GM19351 (cell line): ENCODE measurements at regions not wholly inside any gene's neighbourhood (a gene's known extent, or its start where the extent isn't known, plus 50 kb on each side); places are given as distances from the start of the nearest gene placed in this dataset.

Experiments used
- ATAC-seq: cut with Tn5 transposase; IDR thresholded peaks from one replicate; pipeline ENCODE4 v1.9.1; 2021; ENCODE audit warnings: mild to moderate bottlenecking, moderate library complexity; ENCODE audit not compliant: unreplicated experiment

DNA sequence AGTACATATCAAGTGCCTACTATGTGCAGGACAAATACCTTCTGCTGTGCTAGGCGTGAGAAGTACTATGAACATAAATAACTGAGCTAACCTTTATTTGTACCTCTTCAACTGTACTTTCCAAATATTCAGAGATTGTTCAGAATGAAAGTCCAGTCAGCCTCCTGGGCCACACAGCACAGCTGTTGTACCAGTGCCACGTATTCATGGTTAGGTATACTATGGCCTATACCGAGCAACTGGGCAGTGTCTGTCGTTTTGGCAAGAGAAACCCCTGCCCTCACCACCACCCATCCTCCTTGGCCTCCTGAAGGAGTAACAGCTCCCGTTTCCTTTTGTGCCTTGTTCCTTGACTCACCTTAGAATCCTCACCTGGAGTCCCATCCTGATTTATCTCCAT, 53.0 kb downstream of the RASSF10 start:
- ATAC-seq = no peak

- no peak for ATAC-seq
Measured at GRCh38 chr11:13064593-13064992, 55.5 kb downstream of the RASSF10 start.

DNA sequence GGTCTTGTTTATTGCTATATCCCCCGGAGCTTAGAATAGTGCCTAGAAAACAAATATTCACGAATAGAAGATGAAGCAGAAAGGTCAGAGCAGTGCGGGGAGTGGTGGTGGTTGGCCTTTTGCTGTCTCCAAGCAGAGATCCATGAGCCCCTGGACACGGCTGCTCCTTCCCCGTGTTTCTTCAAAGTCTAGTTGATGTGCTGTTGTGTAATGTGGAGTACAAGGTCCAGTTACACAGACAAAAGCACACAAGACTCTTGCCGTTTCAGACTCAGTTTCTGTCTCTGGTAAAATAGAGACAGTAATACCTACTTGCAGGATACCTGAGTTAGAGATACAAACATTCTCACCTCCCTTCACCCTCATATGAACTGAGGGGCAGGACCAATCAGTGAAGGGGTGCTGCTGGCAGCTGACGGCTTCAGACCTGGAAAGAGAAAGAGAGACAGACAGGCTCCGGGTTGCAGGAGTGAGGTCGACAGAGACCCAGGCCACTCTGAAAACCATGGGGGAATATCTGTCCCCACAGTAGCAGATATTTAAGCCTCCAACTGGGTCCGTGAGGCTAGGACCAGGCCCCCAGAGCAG, 56.2 kb downstream of the RASSF10 start:
- no peak for ATAC-seq

DNA sequence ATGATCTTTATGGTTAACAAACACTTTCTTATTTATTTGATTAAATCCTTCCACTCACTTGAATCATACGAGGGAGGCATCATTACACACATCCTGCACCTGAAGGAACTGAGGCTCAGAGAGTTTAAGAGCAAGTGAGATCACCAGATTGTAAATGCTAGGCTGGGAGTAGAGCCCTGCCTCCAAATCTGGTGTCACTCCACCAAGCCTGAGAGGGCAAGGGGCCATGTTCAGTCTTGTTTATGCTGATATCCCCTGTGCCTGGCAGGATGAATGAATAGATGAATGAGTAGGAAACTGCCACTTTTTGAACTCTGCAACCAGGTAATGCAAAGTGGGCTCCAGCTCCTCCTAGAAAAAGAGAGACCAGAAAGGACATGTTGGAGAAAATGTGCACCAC, 59.1 kb downstream of the RASSF10 start:
- ATAC-seq = no peak

- ATAC-seq = no peak
Measured at GRCh38 chr11:13073119-13073981, 64.2 kb downstream of the RASSF10 start.

DNA sequence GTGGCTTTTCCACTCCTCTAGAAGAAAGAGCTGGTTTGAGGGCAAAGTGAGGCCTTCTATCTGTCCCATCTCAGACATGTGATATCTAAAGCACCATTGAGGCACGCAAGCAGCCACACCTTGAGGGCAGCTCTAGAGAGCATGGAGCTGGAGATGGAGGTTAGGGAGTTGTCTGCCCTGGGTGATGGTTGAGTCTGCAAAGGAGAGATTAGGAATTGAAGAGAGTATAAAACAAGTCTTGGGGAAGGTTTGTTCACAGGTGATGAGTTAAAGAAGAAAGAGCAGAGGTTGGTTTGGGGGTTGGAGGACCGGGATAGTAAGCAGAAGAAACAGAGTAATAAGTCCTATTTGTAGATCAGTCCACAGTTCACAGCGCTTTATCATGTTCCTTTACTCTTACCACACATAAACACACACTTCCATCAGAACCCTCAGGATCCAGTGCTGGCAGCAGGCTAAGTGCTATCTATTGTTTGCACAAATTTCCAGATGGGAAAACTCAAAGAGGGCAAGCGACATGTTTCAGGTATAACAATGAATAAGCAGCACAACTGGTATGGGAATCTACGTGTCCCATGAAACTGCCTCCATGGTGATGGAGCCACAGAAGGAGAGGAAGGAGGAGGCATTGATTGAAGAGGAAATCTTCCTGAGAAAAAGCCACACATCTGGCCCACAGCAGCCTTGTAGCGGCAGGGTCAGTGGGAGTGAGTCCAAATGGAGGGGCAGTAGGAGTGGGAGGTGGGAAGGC, 65.8 kb downstream of the RASSF10 start:
- no peak for ATAC-seq

- ATAC-seq = no peak
Measured at GRCh38 chr11:13076961-13077360, 67.8 kb downstream of the RASSF10 start.

GRCh38 chr11:13080861-13081260, 71.7 kb downstream of the RASSF10 start:
- no peak for ATAC-seq

DNA sequence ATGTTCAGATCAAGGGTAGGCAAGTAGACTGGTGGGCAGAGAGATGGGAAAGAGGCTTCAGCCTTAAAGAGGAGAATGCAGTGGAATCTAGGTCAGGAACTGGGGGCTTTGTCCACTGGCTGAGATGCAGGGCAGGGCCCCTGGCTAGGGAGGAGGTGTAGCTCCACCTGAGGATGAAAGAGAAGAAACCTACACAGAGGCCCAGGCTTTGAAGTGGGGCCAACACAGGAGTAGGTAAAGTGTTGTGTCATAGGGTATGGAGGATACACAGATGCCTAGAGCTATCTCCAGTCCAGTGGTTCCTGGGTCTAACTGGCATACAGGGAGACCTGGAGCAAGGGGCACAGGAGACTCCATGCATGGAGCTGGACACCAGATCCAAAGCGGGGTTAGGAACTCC, 73.5 kb downstream of the RASSF10 start:
- ATAC-seq = no peak

DNA sequence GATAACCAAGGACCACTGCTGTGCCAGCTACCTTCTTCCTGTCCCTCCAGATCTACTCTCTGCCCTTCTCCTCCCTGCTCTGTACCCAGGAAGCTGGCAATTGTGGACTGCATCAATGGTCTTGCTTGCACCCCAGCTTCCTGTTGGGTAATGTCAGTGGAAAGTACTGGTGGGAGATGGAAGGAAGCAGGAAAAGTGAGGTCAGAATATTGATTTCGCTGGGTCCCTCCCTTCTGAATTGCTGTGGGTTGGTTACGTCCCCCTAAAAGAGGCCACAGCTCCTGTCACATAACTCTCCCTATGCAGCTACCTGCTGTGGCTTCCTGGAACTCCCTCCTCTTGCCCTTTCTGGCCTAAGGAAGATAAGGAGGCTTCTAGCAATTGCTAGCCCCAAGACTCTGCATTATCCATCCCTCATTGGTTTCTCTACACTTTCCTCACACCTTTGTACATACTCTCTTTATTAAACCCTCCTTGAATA, 81.2 kb downstream of the RASSF10 start:
- ATAC-seq = no peak

DNA sequence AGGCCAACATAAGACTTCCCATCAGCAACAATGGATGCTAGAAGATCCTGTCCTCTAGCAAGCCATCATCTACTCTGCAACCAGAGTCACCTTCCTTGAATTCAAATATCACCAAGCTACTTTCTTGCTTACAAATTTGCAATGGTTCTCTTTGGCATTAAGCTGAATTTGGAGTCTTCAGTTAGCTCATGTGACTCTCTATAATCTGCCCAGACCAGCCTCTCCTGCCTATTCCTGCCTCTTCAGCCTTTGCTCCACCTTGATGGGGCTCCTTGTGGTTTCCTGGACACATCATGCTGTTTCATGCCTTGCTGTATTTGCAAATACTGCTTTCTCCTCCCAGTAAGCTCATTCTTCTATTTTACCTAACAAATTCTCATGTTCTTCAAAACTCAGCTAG, 82.3 kb downstream of the RASSF10 start:
- ATAC-seq = no peak

GRCh38 chr11:13091804-13092203, 82.7 kb downstream of the RASSF10 start:
- no peak for ATAC-seq

DNA sequence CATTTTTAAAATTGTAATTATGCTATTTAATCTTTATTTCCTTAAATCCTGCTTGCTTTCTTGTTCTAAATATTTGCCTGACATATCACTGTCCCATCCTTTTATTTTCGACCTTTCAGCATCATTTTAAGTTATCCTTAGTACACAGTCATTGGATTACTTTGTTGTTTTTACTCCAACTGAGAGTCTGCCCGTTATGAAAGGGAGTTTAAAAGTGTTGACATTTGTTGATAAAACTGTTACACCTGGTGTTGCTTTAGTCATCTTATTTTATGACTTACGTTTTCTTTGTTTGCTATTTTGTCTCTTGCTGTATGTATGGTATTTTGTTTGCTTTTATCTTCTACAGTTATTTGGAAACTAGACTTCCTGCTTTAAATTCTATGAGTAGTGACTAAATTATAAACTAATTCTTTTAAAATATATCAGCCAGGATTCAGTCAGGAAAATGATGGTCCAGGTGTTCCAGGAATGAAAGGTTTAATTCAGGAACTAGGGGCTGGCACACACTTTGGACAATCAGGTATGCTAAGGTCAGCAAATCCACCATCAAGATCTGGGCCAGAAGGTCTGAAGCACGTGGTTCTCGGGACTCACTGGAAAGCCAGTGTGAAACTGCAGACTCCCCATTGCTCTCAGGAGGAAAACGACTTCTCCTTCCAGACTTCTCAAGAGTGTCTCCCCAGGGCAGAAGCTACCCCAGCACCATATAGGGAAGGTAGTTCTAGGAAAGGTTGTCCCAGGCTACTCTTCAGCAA, 86.0 kb downstream of the RASSF10 start:
- ATAC-seq = no peak

DNA sequence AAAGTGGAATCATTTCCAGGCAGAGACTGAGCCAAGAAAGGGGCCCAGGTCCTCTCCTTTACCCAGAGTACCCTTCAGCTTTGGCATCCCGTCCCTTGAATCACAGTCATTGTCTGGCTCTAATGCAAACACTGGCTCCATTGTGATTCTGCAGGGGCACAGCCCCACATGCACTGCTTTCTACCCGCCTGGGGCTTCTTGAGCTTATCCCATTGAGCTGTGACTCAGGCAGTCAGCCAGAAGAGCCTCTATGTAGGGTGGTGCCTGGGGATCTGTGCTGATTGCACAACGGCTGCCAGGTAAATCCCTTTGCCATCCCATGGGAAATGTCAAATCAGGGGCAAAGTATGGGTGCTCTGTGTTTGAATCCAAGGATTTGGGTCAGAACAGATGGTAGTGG, 88.9 kb downstream of the RASSF10 start:
- no peak for ATAC-seq

DNA sequence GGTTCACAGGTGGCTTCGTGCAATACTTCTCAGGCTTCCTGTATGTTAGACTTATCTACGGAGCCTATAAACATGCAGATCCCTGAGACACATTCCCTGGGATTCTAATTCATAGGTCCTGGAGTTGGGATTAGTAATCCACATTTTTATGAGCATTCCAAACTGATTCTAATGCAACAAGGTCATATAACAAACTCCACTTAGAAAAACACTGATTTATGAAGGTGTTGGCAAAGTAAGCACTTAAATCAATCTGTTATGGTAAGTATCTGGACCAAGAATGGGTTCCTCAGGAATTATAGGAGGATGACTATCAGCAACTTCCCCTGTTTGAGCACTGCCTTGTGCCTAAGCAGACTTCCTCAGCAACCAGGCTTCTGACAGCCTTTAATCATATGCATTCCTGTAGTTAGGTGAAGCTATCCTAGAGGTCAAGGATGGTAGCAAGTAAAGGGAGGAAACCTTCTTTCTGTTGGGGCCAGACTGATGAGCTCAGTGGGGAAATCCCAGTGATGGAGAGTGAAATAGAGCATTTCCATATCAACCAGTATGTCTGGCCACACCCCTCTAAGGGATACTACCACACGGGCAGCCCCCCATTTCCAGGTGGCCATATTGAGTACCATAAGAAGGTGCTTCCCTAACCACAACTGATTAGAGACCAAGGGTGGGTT, 89.6 kb downstream of the RASSF10 start:
- ATAC-seq = no peak

- ATAC-seq = no peak
Measured at GRCh38 chr11:13101644-13102512, 92.8 kb downstream of the RASSF10 start.

GRCh38 chr11:13102513-13102840, 93.4 kb downstream of the RASSF10 start:
- ATAC-seq = no peak

- no peak for ATAC-seq
Measured at GRCh38 chr11:13102865-13103539, 93.9 kb downstream of the RASSF10 start.

DNA sequence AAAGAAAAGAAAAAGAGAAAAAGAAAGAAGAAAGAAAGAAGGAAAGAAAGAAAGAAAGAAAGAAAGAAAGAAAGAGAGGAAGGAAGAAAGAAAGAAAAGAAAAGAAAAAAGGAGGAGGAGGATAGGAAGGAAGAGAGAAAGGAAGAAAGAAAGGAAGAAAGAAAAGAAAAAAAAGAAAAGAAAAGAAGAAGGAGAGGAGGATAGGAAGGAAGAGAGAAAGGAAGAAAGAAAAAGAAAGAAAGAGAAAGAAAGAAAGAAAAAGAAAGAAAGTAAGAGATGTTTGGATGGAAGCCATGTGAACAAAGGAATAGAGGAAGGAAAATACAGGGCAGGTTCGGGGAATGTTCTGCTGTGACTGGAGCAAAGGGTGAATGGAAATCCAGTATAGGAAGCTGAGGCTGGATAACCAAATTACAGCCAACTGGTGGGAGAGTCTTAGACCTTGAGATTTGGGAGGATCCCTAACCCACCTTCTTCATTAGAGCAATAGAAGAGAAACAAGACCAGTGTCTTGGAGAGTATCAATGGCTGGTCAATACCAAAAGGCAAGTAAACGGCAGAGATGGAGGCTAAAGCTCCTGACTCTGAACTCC, 94.9 kb downstream of the RASSF10 start:
- no peak for ATAC-seq
